ENCODE measurements at regions not wholly inside any gene's neighbourhood (a gene's known extent, or its start where the extent isn't known, plus 50 kb on each side); places are given as distances from the start of the nearest gene placed in this dataset.
A peak's percentile ranks its signal among the peaks of the same experiment; 100 is the strongest.

DNA sequence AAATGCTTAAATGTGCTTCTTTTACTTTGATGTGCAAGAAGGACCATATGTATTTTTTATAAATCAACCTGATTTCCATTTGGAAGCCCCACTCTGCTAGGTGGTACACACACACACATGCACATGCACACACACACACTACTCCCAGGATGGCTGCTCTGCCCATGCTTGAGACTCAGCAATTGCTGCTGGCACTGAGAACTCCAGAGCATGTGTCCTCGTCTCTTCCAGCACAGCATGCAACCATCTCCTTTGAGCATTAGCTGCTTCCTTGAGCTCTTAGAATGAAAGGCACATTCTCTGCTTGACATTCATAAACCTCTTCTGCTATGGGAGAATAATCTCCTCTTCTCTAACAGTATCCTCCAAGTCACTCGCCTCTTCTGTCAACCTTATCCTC is 115.9 kb downstream of the FEM1C start:
- Histone ChIP-seq H3K9me3 (no peaks in the 10 kb centered on the region), H3K27ac (no peak overlapping the region)
- no peak for DNase-seq (ENCODE audit: extremely low spot score in 2 of 2)

DNA sequence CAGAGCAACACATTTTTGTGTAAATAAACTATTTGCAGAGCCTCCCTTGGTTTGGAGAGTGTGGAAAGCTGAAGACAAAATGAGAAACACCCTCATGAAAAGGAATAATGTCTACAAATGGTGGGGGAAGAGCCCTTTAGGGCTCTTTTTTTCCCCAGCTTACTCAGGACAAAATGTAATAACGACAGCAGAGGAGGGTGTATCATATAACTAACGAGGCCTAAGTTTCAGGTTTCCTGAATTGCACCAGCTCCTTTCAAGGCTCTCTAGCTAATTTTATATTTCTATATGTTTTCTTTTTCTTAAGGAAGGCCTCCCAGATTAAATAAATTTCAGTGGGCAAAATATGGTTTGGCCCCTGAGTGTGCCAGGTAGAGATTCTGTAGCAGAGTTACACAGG is 116.3 kb downstream of the FEM1C start:
- intact Hi-C loops (cut with DNase I), result no loop called here
- H3K4me3 ChIP-seq, result no peak overlapping the region

More for the DNA sequence above, 115.9 kb downstream of the FEM1C start:
- no peak for TF ChIP-seq POLR2A (IDR thresholded peaks at IDR 0.05)
- TF ChIP-seq, protein P1, sequence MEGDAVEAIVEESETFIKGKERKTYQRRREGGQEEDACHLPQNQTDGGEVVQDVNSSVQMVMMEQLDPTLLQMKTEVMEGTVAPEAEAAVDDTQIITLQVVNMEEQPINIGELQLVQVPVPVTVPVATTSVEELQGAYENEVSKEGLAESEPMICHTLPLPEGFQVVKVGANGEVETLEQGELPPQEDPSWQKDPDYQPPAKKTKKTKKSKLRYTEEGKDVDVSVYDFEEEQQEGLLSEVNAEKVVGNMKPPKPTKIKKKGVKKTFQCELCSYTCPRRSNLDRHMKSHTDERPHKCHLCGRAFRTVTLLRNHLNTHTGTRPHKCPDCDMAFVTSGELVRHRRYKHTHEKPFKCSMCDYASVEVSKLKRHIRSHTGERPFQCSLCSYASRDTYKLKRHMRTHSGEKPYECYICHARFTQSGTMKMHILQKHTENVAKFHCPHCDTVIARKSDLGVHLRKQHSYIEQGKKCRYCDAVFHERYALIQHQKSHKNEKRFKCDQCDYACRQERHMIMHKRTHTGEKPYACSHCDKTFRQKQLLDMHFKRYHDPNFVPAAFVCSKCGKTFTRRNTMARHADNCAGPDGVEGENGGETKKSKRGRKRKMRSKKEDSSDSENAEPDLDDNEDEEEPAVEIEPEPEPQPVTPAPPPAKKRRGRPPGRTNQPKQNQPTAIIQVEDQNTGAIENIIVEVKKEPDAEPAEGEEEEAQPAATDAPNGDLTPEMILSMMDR (IDR thresholded peaks at IDR 0.05), result no peak
- intact Hi-C loops (cut with DNase I), result no loop called here
- H3K27me3 ChIP-seq, result no peaks in the 10 kb centered on the region
- H3K4me3 ChIP-seq, result no peak overlapping the region
- H3K36me3 ChIP-seq, result no peaks in the 10 kb centered on the region
- peaks cover 6% of the 10 kb centered on the region for H3K4me1 ChIP-seq

DNA sequence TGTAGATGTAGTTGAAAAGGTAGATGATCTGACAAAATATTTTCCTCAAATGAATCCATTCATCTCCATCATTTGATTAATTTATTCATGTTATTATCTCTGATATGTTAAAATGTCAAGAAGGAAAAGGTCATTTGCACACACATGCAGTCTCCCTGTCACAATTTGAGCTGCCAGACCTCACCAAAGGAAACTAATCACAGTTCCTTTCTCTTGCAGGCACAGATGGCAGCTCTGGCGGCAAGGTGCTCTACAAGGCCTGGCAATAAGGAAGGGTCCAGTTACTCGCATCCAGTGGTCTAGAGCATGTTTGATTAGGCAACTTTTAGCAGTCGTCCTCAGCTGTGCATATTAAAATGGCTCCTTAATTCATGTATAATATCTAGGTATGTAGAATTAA is 120.1 kb downstream of the FEM1C start:
- Histone ChIP-seq H3K36me3 (no peaks in the 10 kb centered on the region), H3K4me3 (no peak overlapping the region), H3K27me3 (no peaks in the 10 kb centered on the region), H3K27ac (no peak overlapping the region), H3K4me1 (peaks cover 12% of the 10 kb centered on the region), H3K9me3 (no peaks in the 10 kb centered on the region)
- intact Hi-C loops (cut with DNase I), result no loop called here
- TF ChIP-seq POLR2A (IDR thresholded peaks at IDR 0.05), result no peak
- TF ChIP-seq, protein P1 (IDR thresholded peaks at IDR 0.05), result no peak
- TF ChIP-seq POLR2AphosphoS5 (IDR thresholded peaks at IDR 0.05; ENCODE audit: insufficient read depth in 1 of 2, low read depth in 1 of 2), result no peak
- DNase-seq (ENCODE audit: extremely low spot score in 2 of 2), result no peak

More for the DNA sequence above, 116.3 kb downstream of the FEM1C start:
- no peak for DNase-seq (ENCODE audit: extremely low spot score in 2 of 2)
- Histone ChIP-seq H3K27ac (no peak overlapping the region), H3K4me1 (peaks cover 6% of the 10 kb centered on the region), H3K9me3 (no peaks in the 10 kb centered on the region), H3K27me3 (no peaks in the 10 kb centered on the region), H3K36me3 (no peaks in the 10 kb centered on the region)
- TF ChIP-seq, protein P1 (IDR thresholded peaks at IDR 0.05), result no peak
- TF ChIP-seq POLR2AphosphoS5 (IDR thresholded peaks at IDR 0.05; ENCODE audit: insufficient read depth in 1 of 2, low read depth in 1 of 2) (no peak), POLR2A (IDR thresholded peaks at IDR 0.05) (no peak)

- no peak for DNase-seq (ENCODE audit: extremely low spot score in 2 of 2)
- Histone ChIP-seq H3K4me1 (peaks cover 12% of the 10 kb centered on the region), H3K9me3 (no peaks in the 10 kb centered on the region), H3K27ac (peak overlapping the region; percentile 3), H3K36me3 (no peaks in the 10 kb centered on the region), H3K27me3 (no peaks in the 10 kb centered on the region), H3K4me3 (no peak overlapping the region)
- intact Hi-C loops (cut with DNase I), result no loop called here
- no peak for TF ChIP-seq POLR2A (IDR thresholded peaks at IDR 0.05)
- TF ChIP-seq, protein P1 (IDR thresholded peaks at IDR 0.05), result no peak
Observed at GRCh38 chr5:115424030-115424429, 120.5 kb downstream of the FEM1C start.

- Histone ChIP-seq H3K9me3 (no peaks in the 10 kb centered on the region), H3K27me3 (no peaks in the 10 kb centered on the region), H3K27ac (peak overlapping the region; percentile 3), H3K4me3 (no peak overlapping the region), H3K36me3 (no peaks in the 10 kb centered on the region), H3K4me1 (peaks cover 12% of the 10 kb centered on the region)
- TF ChIP-seq, protein P1 (IDR thresholded peaks at IDR 0.05), result no peak
- TF ChIP-seq POLR2AphosphoS5 (IDR thresholded peaks at IDR 0.05; ENCODE audit: insufficient read depth in 1 of 2, low read depth in 1 of 2) (peak in 1 of 2 donors; percentile 26), POLR2A (IDR thresholded peaks at IDR 0.05) (no peak)
- no peak for DNase-seq (ENCODE audit: extremely low spot score in 2 of 2)
- intact Hi-C loops (cut with DNase I), result no loop called here
Observed at GRCh38 chr5:115423541-115423940, 121.0 kb downstream of the FEM1C start.

All from vagina (tissue), 2 donors.